RCC 7860 (cell line): ENCODE measurements at regions not wholly inside any gene's neighbourhood (a gene's known extent, or its start where the extent isn't known, plus 50 kb on each side); places are given as distances from the start of the nearest gene placed in this dataset.

Experiments used
- DNase-seq: peaks from one replicate; pipeline ENCODE4 v3.0.0-alpha.2; 2015; ENCODE audit warnings: low spot score
- FAIRE-seq: peaks from 2 replicates; lab custom pipeline; 2012; peaks lifted over from hg19 to GRCh38; lab: Jason Lieb, UNC

DNA sequence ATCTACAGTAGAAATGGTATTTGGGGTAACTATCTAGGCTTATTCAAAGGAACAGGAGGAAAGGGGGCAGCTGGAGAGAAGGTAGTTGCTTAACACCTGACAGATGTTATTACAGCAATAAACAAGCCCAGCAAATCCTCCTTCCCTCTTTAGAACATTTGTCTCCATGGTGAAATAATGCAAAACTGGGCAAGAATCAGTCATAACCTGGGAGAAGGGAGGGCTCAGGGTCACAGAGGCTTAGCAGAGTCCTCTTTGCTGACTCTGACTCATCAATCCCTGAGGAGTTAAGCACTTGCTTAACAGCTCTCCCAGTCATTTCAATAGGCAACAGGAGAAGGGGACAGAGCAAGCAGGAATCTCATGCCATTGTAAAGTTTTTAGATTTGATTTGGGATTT is 230.3 kb downstream of the IBTK start:
- peak; percentile 90 for FAIRE-seq
- peak; percentile 93 for DNase-seq

GRCh38 chr6:82015526-82015925 is 232.0 kb downstream of the IBTK start:
- FAIRE-seq (no peak), DNase-seq (no peak)

- DNase-seq, result peak; percentile 67
- peak; percentile 62 for FAIRE-seq
Measured at GRCh38 chr6:82015043-82015442, 232.5 kb downstream of the IBTK start.

DNA sequence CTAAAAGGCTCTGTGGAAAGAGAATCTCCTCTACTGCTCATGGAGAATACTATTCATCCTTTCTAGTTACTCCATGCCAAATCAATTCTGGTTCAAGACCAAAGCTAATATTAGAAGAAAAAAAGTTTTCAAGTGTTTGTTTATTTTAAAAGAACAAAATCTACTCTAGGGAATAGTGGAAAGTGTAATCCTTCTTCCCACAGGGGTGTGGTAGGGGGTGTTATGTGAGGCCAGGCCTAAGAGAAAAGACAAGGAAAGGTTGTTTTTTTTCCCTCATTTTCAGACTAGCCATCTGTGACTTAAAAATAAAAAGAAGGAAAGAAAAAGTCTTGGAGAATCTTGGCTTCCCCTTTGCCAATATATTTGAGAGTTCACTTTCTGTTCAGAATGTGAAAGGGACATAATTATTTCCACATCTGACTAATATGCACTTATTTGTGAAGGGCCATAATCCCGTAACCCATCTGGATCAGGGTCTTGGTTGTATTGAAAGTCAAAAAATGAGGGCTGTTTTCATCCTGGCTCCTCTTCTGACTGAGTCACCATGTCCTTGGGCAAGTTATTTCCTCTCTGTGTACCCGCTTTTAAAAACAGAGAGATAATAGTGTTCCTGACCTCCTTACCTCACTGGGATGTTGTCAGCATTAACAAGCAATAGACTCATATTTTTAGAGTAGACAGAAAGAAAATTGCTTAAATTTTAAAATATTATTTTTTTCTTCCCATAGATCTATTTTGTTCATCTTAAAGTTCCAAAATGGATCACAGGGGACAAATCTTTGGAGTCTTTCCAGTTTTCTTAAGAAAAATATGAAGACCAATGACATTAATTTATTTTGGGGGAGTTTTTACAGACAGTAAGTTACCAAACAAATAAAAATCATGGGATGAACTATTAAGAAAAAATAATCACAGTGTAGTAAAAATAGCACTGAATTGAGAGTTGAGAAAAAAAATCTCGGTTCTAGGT is 233.7 kb downstream of the IBTK start:
- FAIRE-seq, result no peak
- peak; percentile 6 for DNase-seq

DNA sequence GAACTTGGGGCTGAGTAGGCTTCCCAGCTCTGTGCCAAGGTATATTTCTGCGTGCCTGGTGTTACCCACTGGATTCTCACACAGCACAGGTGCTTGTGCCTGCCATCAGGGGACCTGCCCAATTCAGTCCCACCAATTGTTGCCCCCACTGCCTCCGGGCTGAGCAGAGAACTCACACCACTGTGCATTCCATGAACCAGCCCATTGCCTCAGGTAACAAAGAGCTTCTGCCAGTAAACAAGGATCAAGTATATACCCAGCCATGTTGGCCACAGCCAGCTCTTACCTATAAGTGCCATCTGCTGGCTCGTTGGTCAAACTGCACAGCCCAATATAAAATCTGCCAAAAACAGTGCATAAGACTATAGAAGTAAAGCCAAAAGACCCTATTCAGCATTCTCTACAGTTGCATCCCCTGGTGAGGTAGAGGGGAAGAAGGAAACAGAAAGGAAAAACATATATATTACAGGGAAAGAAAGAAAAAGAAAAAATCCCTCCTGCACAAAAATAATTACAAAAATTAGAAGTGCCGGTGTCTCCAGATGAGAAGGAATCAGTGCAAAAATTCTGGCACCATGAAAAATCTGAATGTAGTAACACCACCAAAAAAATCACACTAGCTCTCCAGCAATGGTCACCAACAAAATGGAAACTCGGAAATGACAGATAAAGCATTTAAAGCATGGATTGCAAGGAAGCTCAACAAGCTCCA is 241.4 kb downstream of the IBTK start:
- DNase-seq, result peak; percentile 20
- no peak for FAIRE-seq

DNA sequence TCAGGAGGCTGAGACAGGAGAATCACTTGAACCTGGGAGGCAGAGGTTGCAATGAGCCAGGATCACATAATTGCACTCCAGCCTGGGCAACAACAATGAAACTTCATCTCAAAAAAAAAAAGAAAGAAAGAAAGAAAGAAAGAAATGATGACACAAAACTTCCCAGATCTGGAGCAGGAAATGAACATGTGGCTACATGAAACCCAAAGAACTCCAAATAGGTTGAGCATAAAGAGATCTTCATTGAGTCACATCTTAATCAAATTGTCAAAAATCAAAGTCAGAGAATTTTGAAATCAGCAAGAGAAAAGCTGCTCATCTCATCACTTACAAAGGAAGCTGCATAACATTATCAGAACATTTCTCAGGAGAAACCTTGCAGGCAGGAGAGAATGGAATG is 247.0 kb downstream of the IBTK start:
- DNase-seq, result no peak
- FAIRE-seq, result no peak

GRCh38 chr6:81999826-82000225 is 247.3 kb upstream of the TENT5A start:
- FAIRE-seq (no peak), DNase-seq (no peak)

- DNase-seq, result peak; percentile 49
- peak; percentile 5 for FAIRE-seq
Measured at GRCh38 chr6:81999270-81999669, 246.8 kb upstream of the TENT5A start.

DNA sequence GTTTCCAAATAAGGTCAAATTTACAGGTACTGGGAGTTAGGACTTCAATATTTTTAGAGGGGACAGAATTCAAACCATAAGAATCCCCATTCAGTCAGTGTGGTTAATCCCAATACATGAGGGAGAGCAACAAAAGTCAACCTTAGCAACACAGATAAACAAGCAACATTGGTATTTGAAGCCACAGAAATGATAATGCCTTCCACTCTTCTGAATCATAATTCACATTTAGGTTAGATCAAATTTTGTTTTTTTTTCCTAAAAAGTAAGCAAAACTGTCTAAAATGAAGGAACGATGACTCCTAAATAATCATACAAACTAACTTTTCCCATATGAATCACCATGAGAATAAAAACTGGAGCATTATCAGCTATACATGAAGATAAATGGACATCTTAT is 246.0 kb upstream of the TENT5A start:
- DNase-seq, result peak; percentile 19
- FAIRE-seq, result no peak

GRCh38 chr6:81997090-81997926 is 244.8 kb upstream of the TENT5A start:
- FAIRE-seq (peak; percentile 90), DNase-seq (peak; percentile 72)

GRCh38 chr6:81996414-81996813 is 243.9 kb upstream of the TENT5A start:
- peak; percentile 59 for DNase-seq
- FAIRE-seq, result peak; percentile 86

DNA sequence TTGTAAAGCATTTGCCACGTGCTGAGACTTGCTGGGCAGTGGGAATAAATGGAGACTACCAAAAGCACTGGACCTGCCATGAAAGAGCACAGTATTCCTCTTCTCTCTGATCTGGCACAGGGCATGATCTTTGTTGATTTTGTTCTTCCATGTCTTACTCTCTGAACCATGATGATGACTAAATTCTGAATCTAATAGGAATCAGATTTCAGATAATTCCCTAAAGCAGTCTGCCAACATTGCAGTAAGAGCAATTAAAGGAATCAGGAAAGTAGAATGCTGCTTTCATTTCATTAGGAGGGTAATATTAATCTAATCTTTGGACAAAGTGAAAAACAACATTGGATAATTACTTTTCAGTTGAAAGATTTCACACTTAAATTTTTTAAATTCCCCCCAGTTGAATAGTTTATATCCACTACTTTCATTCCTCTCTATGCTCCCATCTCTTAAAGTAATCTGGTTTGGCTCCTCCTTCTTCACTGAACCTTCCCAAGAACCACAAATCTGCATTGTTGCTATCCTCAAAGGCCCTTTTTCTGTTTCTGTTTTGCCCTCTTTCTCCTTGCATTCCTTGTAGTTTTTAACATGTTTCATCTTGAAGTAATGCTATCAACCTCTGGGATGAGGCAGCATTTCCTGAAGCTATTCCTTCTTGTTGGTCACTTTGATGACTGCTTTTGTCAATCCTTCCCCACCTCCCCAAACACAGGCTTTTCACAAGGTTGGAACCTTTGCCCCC is 243.2 kb upstream of the TENT5A start:
- DNase-seq, result peak; percentile 53
- FAIRE-seq, result peak; percentile 85

GRCh38 chr6:81988871-81989270 is 236.4 kb upstream of the TENT5A start:
- DNase-seq, result no peak
- FAIRE-seq, result no peak

GRCh38 chr6:81988446-81988845 is 236.0 kb upstream of the TENT5A start:
- no peak for DNase-seq
- FAIRE-seq, result no peak

DNA sequence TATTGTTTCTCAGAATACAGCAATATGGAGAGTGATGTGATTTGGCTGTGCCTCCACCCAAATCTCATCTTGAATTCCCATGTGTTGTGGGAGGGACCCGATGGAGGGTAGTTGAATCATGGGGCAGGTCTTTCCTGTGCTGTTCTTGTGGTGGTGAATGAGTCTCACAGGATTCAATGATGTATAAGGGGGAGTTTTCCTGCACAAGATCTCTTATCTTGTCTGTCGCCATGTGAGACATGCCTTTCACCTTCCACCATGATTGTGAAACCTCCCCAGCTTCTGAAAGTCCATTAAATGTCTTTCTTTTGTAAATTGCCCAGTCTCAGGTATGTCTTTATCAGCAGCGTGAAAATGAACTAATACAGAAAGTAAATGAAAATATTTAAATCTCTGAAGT is 234.8 kb upstream of the TENT5A start:
- no peak for FAIRE-seq
- DNase-seq, result no peak

DNA sequence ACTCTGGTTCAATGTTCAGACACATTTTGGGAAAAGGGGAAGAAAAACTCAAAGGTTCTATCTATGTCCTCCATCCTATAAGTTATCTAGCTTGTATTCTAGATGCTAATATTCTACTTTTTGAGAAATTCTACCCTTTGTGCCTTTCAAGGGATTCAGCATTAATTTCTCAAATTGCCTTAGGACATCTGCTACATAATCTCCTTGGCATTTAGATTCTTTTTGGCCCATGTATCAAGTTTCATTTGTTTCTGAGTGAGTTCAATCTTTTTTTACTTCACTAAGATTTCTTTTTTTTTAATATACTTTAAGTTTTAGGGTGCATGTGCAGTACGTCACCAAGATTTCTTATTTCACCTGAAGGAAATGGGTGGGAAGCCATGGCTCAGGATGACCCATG is 232.7 kb upstream of the TENT5A start:
- FAIRE-seq, result no peak
- no peak for DNase-seq

GRCh38 chr6:81984599-81984998 is 232.1 kb upstream of the TENT5A start:
- DNase-seq, result no peak
- no peak for FAIRE-seq

- FAIRE-seq (peak; percentile 46), DNase-seq (peak; percentile 58)
Measured at GRCh38 chr6:81981812-81982211, 229.3 kb upstream of the TENT5A start.

- DNase-seq (no peak), FAIRE-seq (no peak)
Measured at GRCh38 chr6:81979767-81980166, 227.3 kb upstream of the TENT5A start.

- DNase-seq, result no peak
- FAIRE-seq, result no peak
Measured at GRCh38 chr6:81979329-81979728, 226.8 kb upstream of the TENT5A start.
